GM21737 (cell line): ENCODE measurements at regions not wholly inside any gene's neighbourhood (a gene's known extent, or its start where the extent isn't known, plus 50 kb on each side); places are given as distances from the start of the nearest gene placed in this dataset.

Experiments used
- ATAC-seq: cut with Tn5 transposase; IDR thresholded peaks from one replicate; pipeline ENCODE4 v1.9.1; 2021; ENCODE audit warnings: mild to moderate bottlenecking, moderate library complexity; ENCODE audit not compliant: unreplicated experiment

GRCh38 chr3:194987571-194988494 is 283.1 kb downstream of the XXYLT1 start:
- no peak for ATAC-seq

DNA sequence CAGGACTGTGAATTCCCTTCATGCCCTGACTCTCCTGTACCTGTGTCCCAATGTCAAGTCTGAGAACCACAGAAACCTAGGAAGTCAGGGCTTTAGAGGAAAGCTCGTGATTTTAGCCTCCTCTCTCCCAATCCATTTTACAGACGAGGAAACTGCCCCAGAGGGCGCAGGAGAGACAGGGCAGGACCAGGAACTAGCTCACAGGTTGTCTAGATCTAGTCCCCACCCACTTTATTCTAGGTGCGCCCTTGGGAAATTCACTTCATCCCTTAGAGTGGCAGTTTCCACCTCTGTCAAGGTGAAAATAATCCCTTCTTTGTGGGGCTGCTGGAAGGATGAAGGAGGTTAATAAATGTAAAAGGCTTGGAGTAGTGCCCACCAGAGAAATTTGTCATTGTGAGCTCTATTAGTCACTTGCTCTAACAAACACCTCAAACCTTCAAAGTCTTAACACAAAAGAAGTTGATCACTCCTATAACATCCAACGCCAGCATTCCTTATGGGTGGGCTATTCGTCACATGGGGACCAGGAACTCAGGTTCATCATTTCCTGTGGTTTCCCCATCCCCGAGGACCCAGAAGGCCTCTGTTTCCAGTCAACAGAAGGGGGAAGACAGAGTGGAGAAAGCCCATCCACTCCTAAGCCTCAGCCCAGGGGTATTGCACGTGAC is 282.3 kb downstream of the XXYLT1 start:
- no peak for ATAC-seq

DNA sequence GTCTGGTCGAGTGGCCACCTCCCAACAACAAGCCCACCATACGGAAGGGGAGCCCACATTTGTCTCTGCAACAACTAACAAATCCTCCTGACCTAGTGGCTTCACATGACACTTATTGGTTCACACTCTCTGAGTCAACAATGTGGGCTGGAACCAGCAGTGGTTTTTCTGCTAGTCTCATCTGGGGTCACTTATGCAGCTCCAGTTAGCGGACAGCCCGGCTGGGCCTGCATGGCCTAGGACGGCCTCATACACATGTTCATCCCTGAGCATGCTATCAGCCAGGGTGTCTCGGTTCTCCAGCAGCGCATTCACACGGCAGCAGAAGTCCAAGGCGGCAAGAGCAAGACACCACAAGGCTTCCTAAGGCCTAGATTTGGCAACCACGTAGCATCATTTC is 281.7 kb downstream of the XXYLT1 start:
- ATAC-seq: no peak

- ATAC-seq: no peak
Measured at GRCh38 chr3:194990454-194991337, 280.3 kb downstream of the XXYLT1 start.

- ATAC-seq: no peak
Measured at GRCh38 chr3:194991338-194991654, 279.7 kb downstream of the XXYLT1 start.

GRCh38 chr3:194993896-194994295 is 277.1 kb downstream of the XXYLT1 start:
- ATAC-seq: no peak

DNA sequence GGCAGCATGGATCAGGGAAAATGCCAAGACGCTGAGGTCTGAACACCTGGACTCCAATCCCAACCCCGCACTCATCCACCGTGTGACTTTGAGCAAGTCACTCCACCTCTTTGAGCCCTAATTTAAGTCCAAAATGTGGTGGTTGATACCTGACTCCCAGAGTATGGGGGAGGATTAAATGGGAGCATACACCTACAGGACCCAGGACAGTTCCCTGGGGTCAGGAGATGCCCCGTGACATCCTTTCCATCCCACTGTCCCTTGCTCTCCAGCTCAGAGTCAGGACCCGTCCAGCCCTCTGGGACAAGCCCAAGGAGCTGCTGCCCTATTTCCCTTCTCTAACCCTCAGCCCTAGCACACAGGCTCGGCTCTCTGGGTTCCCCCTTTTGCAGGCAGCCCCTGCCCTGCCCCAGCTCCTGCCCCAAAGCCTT is 276.4 kb downstream of the XXYLT1 start:
- ATAC-seq: no peak

- no peak for ATAC-seq
Measured at GRCh38 chr3:194995334-194995733, 275.6 kb downstream of the XXYLT1 start.

DNA sequence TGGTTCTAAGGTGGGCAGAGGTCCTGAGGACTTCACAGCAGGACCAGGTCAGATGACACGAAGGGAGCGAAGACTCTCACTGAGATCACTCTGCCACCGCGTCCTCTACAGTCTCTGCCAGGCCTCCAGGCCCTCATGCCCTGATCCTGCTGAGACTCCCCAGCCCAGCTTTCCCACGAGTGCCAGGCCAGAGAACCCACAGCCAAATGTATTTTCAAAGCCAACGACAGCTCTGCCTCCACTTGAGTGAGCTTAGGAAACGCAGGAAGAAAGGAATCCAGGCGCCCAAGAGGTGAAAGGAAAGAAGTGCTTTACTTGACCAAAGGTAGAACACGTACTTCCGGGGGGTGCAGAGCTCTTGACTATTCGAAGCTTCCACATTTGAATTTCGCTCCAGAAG is 275.0 kb downstream of the XXYLT1 start:
- ATAC-seq: no peak

- ATAC-seq: no peak
Measured at GRCh38 chr3:194996746-194997145, 274.2 kb downstream of the XXYLT1 start.

DNA sequence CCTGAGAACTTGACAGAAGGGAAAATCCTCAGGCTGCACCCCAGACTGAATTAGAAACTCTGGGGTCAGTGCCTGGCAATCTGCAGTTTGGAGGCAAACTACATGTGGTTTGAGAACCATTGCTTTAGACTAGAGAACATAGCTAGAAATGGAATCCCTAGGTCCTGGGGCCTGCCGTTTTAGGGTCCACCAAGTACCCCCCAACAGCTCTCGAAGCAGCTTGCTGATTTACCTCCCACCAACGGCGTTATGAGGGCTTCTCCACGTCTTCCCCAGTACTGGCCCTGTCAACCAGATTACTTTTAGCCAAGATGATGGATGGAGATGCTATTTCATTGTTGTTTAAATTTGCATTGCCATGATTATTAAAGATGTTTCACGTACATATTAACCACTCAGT is 272.5 kb downstream of the XXYLT1 start:
- ATAC-seq: no peak

- ATAC-seq: no peak
Measured at GRCh38 chr3:194998948-194999347, 272.0 kb downstream of the XXYLT1 start.

DNA sequence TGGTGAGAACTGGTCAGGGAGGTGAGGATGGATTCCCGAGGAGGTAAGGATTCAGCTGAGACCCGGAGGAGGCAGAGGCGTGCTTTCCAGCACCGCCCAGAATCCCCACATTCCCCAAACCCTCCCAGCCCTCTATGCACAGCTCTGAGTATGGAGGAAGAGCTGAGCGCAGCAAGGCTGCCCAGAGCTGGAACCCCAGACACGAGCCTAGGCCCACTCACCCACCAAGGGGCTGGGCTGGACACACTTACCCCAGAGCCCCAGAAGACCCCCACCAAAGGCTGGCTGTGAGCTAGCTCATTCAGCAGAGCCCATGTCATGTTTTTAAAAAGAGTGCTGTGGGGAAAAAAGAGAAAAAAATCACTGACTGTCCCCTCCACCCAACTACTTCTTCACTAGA is 271.5 kb downstream of the XXYLT1 start:
- no peak for ATAC-seq

GRCh38 chr3:195001261-195001660 is 269.7 kb downstream of the XXYLT1 start:
- ATAC-seq: no peak

DNA sequence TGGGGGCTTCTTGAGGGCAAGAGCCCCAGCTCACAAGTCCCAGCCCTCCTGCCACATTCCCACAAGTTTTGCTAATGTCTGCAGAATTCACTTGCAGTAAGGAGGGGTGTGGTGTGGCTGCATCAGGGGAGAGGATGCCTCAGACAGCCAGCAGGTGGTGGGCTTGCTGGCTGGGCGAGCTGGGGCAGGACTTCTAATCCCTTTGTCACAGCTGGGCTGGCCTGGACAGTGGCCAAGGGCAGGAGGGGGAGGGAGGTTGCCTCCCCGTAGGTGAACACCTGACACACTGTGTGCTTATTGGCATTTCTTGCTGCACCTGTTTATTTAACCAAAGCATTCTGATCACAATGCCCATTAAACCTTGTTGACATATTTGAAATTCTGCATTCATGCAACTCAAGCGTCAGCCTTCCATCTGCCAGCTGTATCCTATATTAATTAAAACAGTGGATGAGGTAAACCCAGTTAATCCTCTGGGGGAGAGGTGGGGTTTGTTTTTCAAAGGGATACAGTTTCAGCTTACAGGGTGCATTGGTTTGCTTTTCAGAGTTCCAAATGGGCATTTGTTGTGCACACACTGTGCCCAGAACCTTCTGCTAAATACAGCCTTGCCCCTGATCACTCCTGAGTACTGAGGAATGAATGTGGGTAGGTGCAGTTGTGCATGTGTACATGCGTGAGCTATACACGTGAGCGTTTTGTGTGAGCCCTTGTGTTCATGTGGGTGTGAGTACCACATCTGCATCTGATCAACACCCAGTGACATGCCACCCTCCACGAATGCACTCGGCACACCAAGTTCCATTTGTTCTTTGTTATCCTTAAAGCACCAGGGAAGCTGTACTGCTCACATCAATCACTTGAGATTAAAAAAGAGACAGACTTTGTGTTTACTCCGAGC is 268.7 kb downstream of the XXYLT1 start:
- ATAC-seq: peak; percentile 75

DNA sequence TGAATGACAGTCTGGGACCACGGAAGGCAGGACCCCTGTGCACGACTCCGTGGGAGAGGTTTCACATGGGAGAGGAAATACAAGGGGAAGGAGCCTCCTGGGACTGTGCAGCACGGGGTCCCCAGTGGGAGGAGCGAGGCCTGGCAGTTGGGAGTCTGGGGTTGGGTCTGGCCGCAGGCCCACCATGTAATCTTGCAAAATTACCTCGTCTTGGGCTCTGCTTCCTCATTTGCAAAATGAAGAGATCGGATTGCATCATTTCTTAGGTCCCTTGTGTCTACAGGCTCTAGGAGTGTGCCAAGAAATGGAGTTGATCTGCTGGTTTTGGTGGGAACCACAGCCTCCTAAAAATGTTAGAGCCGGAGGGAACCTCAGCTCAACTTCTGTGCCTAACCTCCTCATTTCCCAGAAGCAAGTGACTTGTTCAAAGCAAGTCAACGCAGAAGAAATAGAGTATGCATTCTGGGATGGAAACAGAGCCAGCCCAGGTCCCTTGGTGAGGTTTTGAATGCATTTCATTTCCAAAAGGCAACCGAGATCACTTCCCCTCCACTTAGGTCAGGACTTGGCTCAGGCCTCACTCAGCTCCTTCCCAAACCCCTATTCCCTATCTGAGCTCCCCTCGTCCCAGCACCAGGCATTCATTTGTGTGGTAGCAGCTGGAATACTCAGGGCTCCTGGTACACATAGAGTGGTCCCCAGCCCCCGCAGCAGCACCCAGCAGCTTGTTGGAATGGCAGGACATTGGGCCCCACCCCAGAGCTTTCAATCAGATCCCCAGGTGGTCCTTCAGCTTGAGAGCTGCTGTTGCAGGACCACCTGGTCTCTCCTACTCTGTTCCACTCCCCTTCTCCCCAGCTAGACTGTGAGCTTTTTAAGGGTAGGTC is 267.7 kb downstream of the XXYLT1 start:
- no peak for ATAC-seq

- no peak for ATAC-seq
Measured at GRCh38 chr3:195003893-195004289, 267.1 kb downstream of the XXYLT1 start.

- ATAC-seq: no peak
Measured at GRCh38 chr3:195004512-195005250, 266.3 kb downstream of the XXYLT1 start.

- ATAC-seq: no peak
Measured at GRCh38 chr3:195005251-195005620, 265.7 kb downstream of the XXYLT1 start.
